ENCODE measurements at regions not wholly inside any gene's neighbourhood (a gene's known extent, or its start where the extent isn't known, plus 50 kb on each side); places are given as distances from the start of the nearest gene placed in this dataset.

DNA sequence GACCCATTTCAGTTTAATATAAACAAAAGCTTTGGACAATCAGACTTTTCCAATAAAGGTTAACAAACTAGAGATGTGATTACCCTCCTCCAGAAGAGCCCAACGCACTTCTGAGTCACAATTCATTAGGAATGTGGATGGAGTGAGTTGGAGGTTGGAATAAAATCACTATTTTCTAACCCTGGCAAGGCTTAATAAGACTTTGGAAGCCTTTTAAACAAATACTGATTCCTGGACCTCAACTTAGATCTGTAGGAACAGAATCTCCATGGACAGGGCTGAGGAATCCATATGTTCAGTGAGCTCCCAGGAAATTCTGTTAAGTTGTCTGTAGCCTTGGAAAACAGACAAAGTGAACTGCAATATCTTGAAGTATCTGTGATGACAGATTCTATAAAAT, 233.5 kb upstream of the ELL2 start:
- no peak for DNase-seq (ENCODE audit: low read depth, low spot score)
- H3K4me2 ChIP-seq (ENCODE audit: low read length) = no peak overlapping the region
- no peaks in the 10 kb centered on the region for H3K79me2 ChIP-seq (ENCODE audit: insufficient read depth, low read length)
- POLR2A ChIA-PET = no interaction called here
- H3K4me1 ChIP-seq (ENCODE audit: control insufficient read depth in 1 of 2, insufficient read depth in 2 of 2, low read length in 2 of 2) = no peaks in the 10 kb centered on the region
- no peak overlapping the region for H3K27ac ChIP-seq (ENCODE audit: low read depth, low read length)
- CTCF ChIA-PET = no interaction called here
- H3K27me3 ChIP-seq (ENCODE audit: insufficient read depth, low read length) = no peaks in the 10 kb centered on the region
- H4K20me1 ChIP-seq (ENCODE audit: insufficient read depth) = no peaks in the 10 kb centered on the region
- intact Hi-C loops (cut with micrococcal nuclease) = no loop called here
- ATAC-seq = no peak
- no peaks in the 10 kb centered on the region for H3K36me3 ChIP-seq (ENCODE audit: control insufficient read depth in 1 of 2, insufficient read depth in 2 of 2, low read length in 2 of 2)
- no peak overlapping the region for H3K9ac ChIP-seq (ENCODE audit: low read length)
- TF ChIP-seq ELF1 (IDR thresholded peaks at IDR 0.05; ENCODE audit: borderline replicate concordance, low read depth) = no peak
- TF ChIP-seq POLR2AphosphoS5 (IDR thresholded peaks at IDR 0.05; ENCODE audit: low read depth, low read length) = no peak
- no peak for TF ChIP-seq TCF7L2 (IDR thresholded peaks at IDR 0.05; ENCODE audit: borderline replicate concordance, extremely low read depth, insufficient read depth, insufficient read length)
- no peak for TF ChIP-seq ZFX (IDR thresholded peaks at IDR 0.05)
- TF ChIP-seq, protein P1, sequence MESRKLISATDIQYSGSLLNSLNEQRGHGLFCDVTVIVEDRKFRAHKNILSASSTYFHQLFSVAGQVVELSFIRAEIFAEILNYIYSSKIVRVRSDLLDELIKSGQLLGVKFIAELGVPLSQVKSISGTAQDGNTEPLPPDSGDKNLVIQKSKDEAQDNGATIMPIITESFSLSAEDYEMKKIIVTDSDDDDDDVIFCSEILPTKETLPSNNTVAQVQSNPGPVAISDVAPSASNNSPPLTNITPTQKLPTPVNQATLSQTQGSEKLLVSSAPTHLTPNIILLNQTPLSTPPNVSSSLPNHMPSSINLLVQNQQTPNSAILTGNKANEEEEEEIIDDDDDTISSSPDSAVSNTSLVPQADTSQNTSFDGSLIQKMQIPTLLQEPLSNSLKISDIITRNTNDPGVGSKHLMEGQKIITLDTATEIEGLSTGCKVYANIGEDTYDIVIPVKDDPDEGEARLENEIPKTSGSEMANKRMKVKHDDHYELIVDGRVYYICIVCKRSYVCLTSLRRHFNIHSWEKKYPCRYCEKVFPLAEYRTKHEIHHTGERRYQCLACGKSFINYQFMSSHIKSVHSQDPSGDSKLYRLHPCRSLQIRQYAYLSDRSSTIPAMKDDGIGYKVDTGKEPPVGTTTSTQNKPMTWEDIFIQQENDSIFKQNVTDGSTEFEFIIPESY (IDR thresholded peaks at IDR 0.05; ENCODE audit: extremely low read depth, insufficient replicate concordance, low read length) = no peak
- TF ChIP-seq CBX3 (IDR thresholded peaks at IDR 0.05; ENCODE audit: low read depth) = no peak
- no peak for TF ChIP-seq EZH2 (IDR thresholded peaks at IDR 0.05)
- TF ChIP-seq EZH2phosphoT487 (IDR thresholded peaks at IDR 0.05; ENCODE audit: borderline replicate concordance) = no peak
- TF ChIP-seq EGR1 (IDR thresholded peaks at IDR 0.05; ENCODE audit: low read depth) = no peak
- TF ChIP-seq RAD21 (IDR thresholded peaks at IDR 0.05; ENCODE audit: low read depth) = no peak
- TF ChIP-seq ZNF274 (IDR thresholded peaks at IDR 0.05; ENCODE audit: low read depth, low read length) = no peak
- TF ChIP-seq SP1 (IDR thresholded peaks at IDR 0.05; ENCODE audit: low read depth) = no peak
- TF ChIP-seq POLR2A (IDR thresholded peaks at IDR 0.05; ENCODE audit: borderline replicate concordance, extremely low read depth, insufficient read depth, insufficient read length) = no peak
- no peaks in the 10 kb centered on the region for H3K9me2 ChIP-seq (ENCODE audit: insufficient read depth)
- H3K4me3 ChIP-seq (replicated peaks in 1 of 2; ENCODE audit: low read depth in 1 of 2, low read length in 2 of 2) = no peak overlapping the region
- RAD21 ChIA-PET (ENCODE audit: low non-redundant PET in 1 of 2, low total read pairs in 2 of 2, uncharacterized antibody in 2 of 2, unreplicated experiment in 2 of 2) = no interaction called here
- H3K9me3 ChIP-seq (ENCODE audit: control insufficient read depth in 1 of 2, insufficient read depth in 1 of 2, low read depth in 1 of 2, low read length in 2 of 2) = no peaks in the 10 kb centered on the region
- no TSS peak for BruUV-seq (replicated peaks)
- H2AFZ ChIP-seq (ENCODE audit: low read depth, low read length, poor library complexity, severe bottlenecking) = no peak overlapping the region

Data from HCT116 (cell line).